K562 (cell line): ENCODE measurements at regions not wholly inside any gene's neighbourhood (a gene's known extent, or its start where the extent isn't known, plus 50 kb on each side); places are given as distances from the start of the nearest gene placed in this dataset.

ENCODE experiments used
- ATAC-seq: fragments of 200-7000 bp; cut with Tn5 transposase; 3 replicates; pipeline ENCODE4 v1.9.1; 2020; ENCODE audit warnings: moderate library complexity
- BruUV-seq: library from RNA; stranded (reverse); fragments of 400-500 nt; replicated peaks from 2 replicates; lab custom pipeline; 2021; lab: Mats Ljungman, UMichigan
- CTCF ChIA-PET: fragments of 300-600 bp; formaldehyde crosslinking; extraction: SDS; loops from one replicate; lab custom pipeline; 2021; ENCODE audit warnings: low intra/inter-chr PET ratio; lab: Yijun Ruan, JAX
- POLR2A ChIA-PET: fragments of 300-600, 350-650 bp; sonication (Branson Sonifier 250); formaldehyde crosslinking; extraction: SDS; loops from one replicate; lab custom pipeline; 2021; ENCODE audit warnings: antibody characterized with exemption, inconsistent platforms; lab: Yijun Ruan, JAX
- DNase-seq, 4 experiments: peaks; one replicate each; pipeline versions ENCODE4 v3.0.0 to v3.0.0-alpha.2; 2011 to 2018; ENCODE audit warnings: low spot score in 3 of 4, mixed read lengths in 3 of 4; ENCODE audit errors: extremely low read depth in 1 of 4
- FAIRE-seq: peaks from 2 replicates; lab custom pipeline; 2011; peaks lifted over from hg19 to GRCh38; lab: Jason Lieb, UNC
- H2AFZ ChIP-seq: 2 replicates; pipeline ENCODE4 v1.6.0; 2011; ENCODE audit warnings: low read depth, low read length, control low read depth, inconsistent platforms
- H3K27ac ChIP-seq: fragments of 200-600 bp; 3 replicates; pipeline ENCODE4 v1.8.0; 2011; ENCODE audit warnings: low read depth, mild to moderate bottlenecking, control low read depth, inconsistent platforms, low read length, moderate library complexity, mixed read lengths; ENCODE audit errors: extremely low read depth
- H3K27me3 ChIP-seq, 2 experiments: fragments of 300-600 bp in 1 of 2; 2 replicates in 1 of 2; 3 replicates in 1 of 2; pipeline versions ENCODE4 v1.6.0 to v1.8.0; 2011; ENCODE audit warnings: inconsistent platforms in 2 of 2, low read length in 2 of 2, mild to moderate bottlenecking in 1 of 2, mixed read lengths in 1 of 2, moderate library complexity in 1 of 2; ENCODE audit not compliant: control insufficient read depth in 2 of 2, insufficient read depth in 2 of 2
- H3K36me3 ChIP-seq: fragments of 300-600 bp; 3 replicates; pipeline ENCODE4 v1.8.0; 2011; ENCODE audit warnings: mild to moderate bottlenecking, low read length, inconsistent platforms; ENCODE audit not compliant: control insufficient read depth, insufficient read depth
- H3K4me1 ChIP-seq, 2 experiments: fragments of 200-600 bp in 1 of 2; replicated peaks in 1 of 2; 2 replicates in 1 of 2; 3 replicates in 1 of 2; pipeline versions ENCODE4 v1.5.1 to v1.8.0; 2011; ENCODE audit warnings: inconsistent platforms in 2 of 2, low read length in 2 of 2, mild to moderate bottlenecking in 1 of 2, mixed read lengths in 1 of 2, moderate library complexity in 1 of 2; ENCODE audit not compliant: control insufficient read depth in 2 of 2, insufficient read depth in 2 of 2
- H3K4me2 ChIP-seq: 2 replicates; pipeline ENCODE4 v1.6.1; 2011; ENCODE audit warnings: low read length, control low read depth, inconsistent platforms, mixed read lengths; ENCODE audit not compliant: insufficient read depth
- H3K4me3 ChIP-seq: fragments of 200-600 bp; sonication (generic), shearing (Covaris generic); 2 replicates; pipeline ENCODE4 v1.5.1; 2016; ENCODE audit warnings: control low read depth, inconsistent platforms
- H3K79me2 ChIP-seq: fragments of 200-600 bp; 3 replicates; pipeline ENCODE4 v1.8.0; 2011; ENCODE audit warnings: low read length, inconsistent platforms; ENCODE audit not compliant: control insufficient read depth, insufficient read depth
- H3K9ac ChIP-seq, 2 experiments: 2 replicates each; pipeline versions ENCODE4 v1.6.0 to v1.6.1; 2011; ENCODE audit warnings: low read depth in 2 of 2, low read length in 2 of 2, control low read depth in 1 of 2, inconsistent platforms in 1 of 2, mild to moderate bottlenecking in 1 of 2, mixed read lengths in 1 of 2; ENCODE audit not compliant: insufficient read depth in 1 of 2
- H3K9me1 ChIP-seq: one replicate; pipeline ENCODE4 v1.6.0; 2011; ENCODE audit warnings: inconsistent platforms, mild to moderate bottlenecking, low read length, moderate library complexity; ENCODE audit not compliant: control insufficient read depth, insufficient read depth
- H3K9me3 ChIP-seq: replicated peaks from 2 replicates; pipeline ENCODE4 v1.5.1; 2011; ENCODE audit warnings: low read depth, low read length, inconsistent platforms; ENCODE audit not compliant: control insufficient read depth, insufficient read depth
- H4K20me1 ChIP-seq: replicated peaks from 2 replicates; pipeline ENCODE4 v1.6.1; 2011; ENCODE audit warnings: low read length, inconsistent platforms, mixed read lengths; ENCODE audit not compliant: control insufficient read depth, insufficient read depth
- CSDE1 ChIP-seq, 2 experiments: fragments of 450-650 bp; IDR thresholded peaks; 2 replicates each; pipeline ENCODE4 v1.6.1; 2016; ENCODE audit warnings: mild to moderate bottlenecking in 1 of 2
- ESRRA ChIP-seq: fragments of 450-650 bp; IDR thresholded peaks from 2 replicates; pipeline ENCODE4 v1.6.1; 2014; ENCODE audit warnings: low read depth, mild to moderate bottlenecking, moderate library complexity, borderline replicate concordance
- HES1 ChIP-seq: fragments of 450-650 bp; IDR thresholded peaks from 2 replicates; pipeline ENCODE4 v1.6.1; 2016; ENCODE audit warnings: low read depth, mild to moderate bottlenecking, moderate library complexity
- HMGN3 ChIP-seq: IDR thresholded peaks from 2 replicates; pipeline ENCODE4 v1.6.1; 2011; ENCODE audit warnings: borderline replicate concordance, low read depth, mild to moderate bottlenecking, mixed read lengths, low read length; ENCODE audit not compliant: insufficient read length; ENCODE audit errors: extremely low read depth
- MCM3 ChIP-seq: fragments of 450-650 bp; IDR thresholded peaks from 2 replicates; pipeline ENCODE4 v1.6.1; 2016
- RBM22 ChIP-seq: fragments of 200-400 bp; formaldehyde crosslinking; IDR thresholded peaks from 2 replicates; pipeline ENCODE4 v1.6.1; 2018; ENCODE audit warnings: low read length, low read depth; ENCODE audit not compliant: poor library complexity, severe bottlenecking
- SMAD3 ChIP-seq: fragments of 450-650 bp; formaldehyde crosslinking; conservative IDR thresholded peaks from 2 replicates; pipeline ENCODE4 v1.4.0; 2020; ENCODE audit warnings: mild to moderate bottlenecking
- SMARCA4 ChIP-seq: fragments of 450-650 bp; IDR thresholded peaks from 2 replicates; pipeline ENCODE4 v1.6.1; 2016
- SREBF1 ChIP-seq: fragments of 150-350 bp; IDR thresholded peaks from 2 replicates; pipeline ENCODE4 v1.6.1; 2014; ENCODE audit warnings: antibody characterized with exemption, low read depth, low read length, borderline replicate concordance
- SRF ChIP-seq, 2 experiments: fragments of 250-450, 450-650 bp in 1 of 2; sonication (Bioruptor Pico) in 1 of 2; sonication (generic) in 1 of 2; formaldehyde crosslinking; IDR thresholded peaks; 2 replicates each; pipeline versions ENCODE4 v1.5.0 to v1.5.1; 2020 to 2022; ENCODE audit warnings: mild to moderate bottlenecking in 1 of 2, missing genetic modification reagents in 1 of 2
- THRA ChIP-seq: fragments of 450-650 bp; IDR thresholded peaks from 2 replicates; pipeline ENCODE4 v1.6.1; 2017; ENCODE audit warnings: mild to moderate bottlenecking, moderate library complexity
- TRIM28 ChIP-seq: fragments of 450-650 bp; IDR thresholded peaks from 2 replicates; pipeline ENCODE4 v1.6.1; 2017
- ZFX ChIP-seq: sonication (generic); formaldehyde crosslinking; IDR thresholded peaks from 2 replicates; pipeline ENCODE4 v1.8.0; 2022; ENCODE audit warnings: mild to moderate bottlenecking, missing genetic modification reagents, moderate library complexity
- ZNF3 ChIP-seq: fragments of 250-450 bp; sonication (Bioruptor Pico); IDR thresholded peaks from 2 replicates; pipeline ENCODE4 v1.5.0; 2021; ENCODE audit warnings: mild to moderate bottlenecking, moderate library complexity
- ZNF354B ChIP-seq: fragments of 250-450 bp; sonication (Bioruptor Pico); IDR thresholded peaks from 2 replicates; pipeline ENCODE4 v1.4.0; 2020
- ZNF589 ChIP-seq: fragments of 200-800 bp; sonication (Bioruptor generic); IDR thresholded peaks from 2 replicates; pipeline ENCODE4 v1.6.1; 2016; ENCODE audit warnings: low read depth, missing genetic modification characterization, missing compliant biosample characterization
- ZNF707 ChIP-seq: fragments of 250-450 bp; sonication (Bioruptor Pico); conservative IDR thresholded peaks from 2 replicates; pipeline ENCODE4 v1.8.0; 2022; ENCODE audit warnings: inconsistent platforms, mild to moderate bottlenecking, moderate library complexity
- ZNF764 ChIP-seq: fragments of 250-450 bp; sonication (Bioruptor Pico); IDR thresholded peaks from 2 replicates; pipeline ENCODE4 v1.4.0; 2020; ENCODE audit warnings: low read depth, mild to moderate bottlenecking, moderate library complexity
- in situ Hi-C: fragments of 300-500 bp; cut with MboI; formaldehyde crosslinking; loops from 4 replicates; pipeline ENCODE4 v1.15.0; 2018; ENCODE audit warnings: inconsistent platforms, mixed read lengths
- intact Hi-C: fragments of 100-400 bp; cut with micrococcal nuclease; formaldehyde crosslinking; loops from 2 replicates; pipeline ENCODE4 v1.14.2; 2022

GRCh38 chr2:181319286-181319685, 137.9 kb upstream of the ITGA4 start:
- POLR2A ChIA-PET: no interaction called here
- intact Hi-C loops: no loop called here

More at GRCh38 chr2:181319286-181319685, 137.9 kb upstream of the ITGA4 start:
- Histone ChIP-seq H3K4me2 (no peak overlapping the region), H3K36me3 (no peaks in the 10 kb centered on the region), H3K4me3 (no peak overlapping the region), H3K9ac (no peak overlapping the region), H3K79me2 (no peaks in the 10 kb centered on the region), H3K27ac (no peak overlapping the region), H4K20me1 (no peaks in the 10 kb centered on the region), H3K9me3 (no peaks in the 10 kb centered on the region), H2AFZ (no peak overlapping the region), H3K9me1 (no peaks in the 10 kb centered on the region), H3K27me3 (no peaks in the 10 kb centered on the region), H3K4me1 (no peaks in the 10 kb centered on the region)
- CTCF ChIA-PET: no interaction called here
- no TSS peak for BruUV-seq
- ATAC-seq: no peak
- no peak for FAIRE-seq
- in situ Hi-C loops: no loop called here
- DNase-seq: no peak
- no peak for TF ChIP-seq RBM22
- no peak for TF ChIP-seq CSDE1 (IDR thresholded peaks at IDR 0.05)
- no peak for TF ChIP-seq HES1
- no peak for TF ChIP-seq ZNF707 (CRISPR knock-in tag)
- no peak for TF ChIP-seq ZFX (CRISPR knock-in tag)
- no peak for TF ChIP-seq ZNF764
- no peak for TF ChIP-seq SREBF1
- no peak for TF ChIP-seq ZNF3
- no peak for TF ChIP-seq THRA
- no peak for TF ChIP-seq SMARCA4
- TF ChIP-seq ZNF589 (CRISPR knock-in tag): no peak
- TF ChIP-seq TRIM28: no peak
- TF ChIP-seq ESRRA: no peak
- no peak for TF ChIP-seq MCM3
- TF ChIP-seq ZNF354B (CRISPR knock-in tag): no peak
- no peak for TF ChIP-seq HMGN3
- TF ChIP-seq SRF (CRISPR knock-in tag; IDR thresholded peaks at IDR 0.05): no peak
- TF ChIP-seq SMAD3 (CRISPR knock-in tag): no peak
